ENCODE measurements at regions not wholly inside any gene's neighbourhood (a gene's known extent, or its start where the extent isn't known, plus 50 kb on each side); places are given as distances from the start of the nearest gene placed in this dataset.
"Not testable (repeated sequence)": the region's sequence is repeated elsewhere in the genome, so short reads cannot be mapped to it uniquely, and the experiment has no call there.

- DNase-seq, result no peak
Observed at GRCh38 chr17:33574942-33575445, 281.9 kb upstream of the ASIC2 start.

GRCh38 chr17:33579740-33580139 lies 286.6 kb upstream of the ASIC2 start:
- DNase-seq, result not testable (repeated sequence)

- DNase-seq, result no peak
Observed at GRCh38 chr17:33580215-33580614, 287.1 kb upstream of the ASIC2 start.

- no peak for DNase-seq
Observed at GRCh38 chr17:33582661-33583060, 289.6 kb upstream of the ASIC2 start.

GRCh38 chr17:33583518-33584417 lies 290.7 kb upstream of the ASIC2 start:
- no peak for DNase-seq

GRCh38 chr17:33593991-33594390 lies 300.9 kb upstream of the ASIC2 start:
- DNase-seq, result no peak

GRCh38 chr17:33595828-33596227 lies 302.7 kb upstream of the ASIC2 start:
- no peak for DNase-seq

GRCh38 chr17:33596899-33597298 lies 303.8 kb upstream of the ASIC2 start:
- DNase-seq, result no peak

- no peak for DNase-seq
Observed at GRCh38 chr17:33598797-33599196, 305.7 kb upstream of the ASIC2 start.

GRCh38 chr17:33602981-33603380 lies 309.9 kb upstream of the ASIC2 start:
- no peak for DNase-seq

- no peak for DNase-seq
Observed at GRCh38 chr17:33603789-33604188, 310.7 kb upstream of the ASIC2 start.

GRCh38 chr17:33611532-33611931 lies 318.4 kb upstream of the ASIC2 start:
- no peak for DNase-seq

- DNase-seq, result no peak
Observed at GRCh38 chr17:33615861-33616260, 322.8 kb upstream of the ASIC2 start.

- no peak for DNase-seq
Observed at GRCh38 chr17:33623841-33624240, 330.7 kb upstream of the ASIC2 start.

- no peak for DNase-seq
Observed at GRCh38 chr17:33628500-33629346, 335.6 kb upstream of the ASIC2 start.

- DNase-seq, result no peak
Observed at GRCh38 chr17:33633446-33633845, 340.4 kb upstream of the ASIC2 start.

- DNase-seq, result no peak
Observed at GRCh38 chr17:33637534-33637933, 344.4 kb upstream of the ASIC2 start.

GRCh38 chr17:33639103-33639880 lies 346.2 kb upstream of the ASIC2 start:
- DNase-seq, result no peak

- DNase-seq, result no peak
Observed at GRCh38 chr17:33640629-33641028, 347.5 kb upstream of the ASIC2 start.

GRCh38 chr17:33642002-33642401 lies 348.9 kb upstream of the ASIC2 start:
- DNase-seq, result no peak

GRCh38 chr17:33647956-33648355 lies 354.9 kb upstream of the ASIC2 start:
- DNase-seq, result no peak

- DNase-seq, result no peak
Observed at GRCh38 chr17:33650304-33650703, 357.2 kb upstream of the ASIC2 start.

- DNase-seq, result no peak
Observed at GRCh38 chr17:33651686-33652085, 358.6 kb upstream of the ASIC2 start.

Measured in DMS153 (cell line).